DOHH2 (cell line): ENCODE measurements at regions not wholly inside any gene's neighbourhood (a gene's known extent, or its start where the extent isn't known, plus 50 kb on each side); places are given as distances from the start of the nearest gene placed in this dataset.

Source experiments
- H3F3A ChIP-seq: fragments of 200-600 bp; sonication (generic), shearing (Covaris generic); 2 replicates; pipeline ENCODE4 v1.6.0; 2016; ENCODE audit warnings: antibody characterized with exemption, mild to moderate bottlenecking; ENCODE audit not compliant: control insufficient read depth, insufficient read depth
- H3K27ac ChIP-seq: fragments of 200-600 bp; sonication (generic); 2 replicates; pipeline ENCODE4 v1.5.1; 2014; ENCODE audit warnings: low read depth, mild to moderate bottlenecking, low read length, moderate library complexity
- H3K27me3 ChIP-seq: fragments of 200-600 bp; sonication (generic); 2 replicates; pipeline ENCODE4 v1.6.1; 2014; ENCODE audit warnings: mild to moderate bottlenecking, low read length, mixed read lengths; ENCODE audit not compliant: control insufficient read depth
- H3K36me3 ChIP-seq: fragments of 200-600 bp; sonication (generic); 2 replicates; pipeline ENCODE4 v1.6.1; 2014; ENCODE audit warnings: mild to moderate bottlenecking, low read length, moderate library complexity, mixed read lengths; ENCODE audit not compliant: control insufficient read depth
- H3K4me1 ChIP-seq: fragments of 200-600 bp; sonication (generic); 2 replicates; pipeline ENCODE4 v1.6.1; 2014; ENCODE audit warnings: mild to moderate bottlenecking, low read length, mixed read lengths; ENCODE audit not compliant: control insufficient read depth
- H3K4me2 ChIP-seq: fragments of 200-600 bp; sonication (generic); 2 replicates; pipeline ENCODE4 v1.6.0; 2014; ENCODE audit warnings: mild to moderate bottlenecking, low read length, moderate library complexity
- H3K4me3 ChIP-seq: fragments of 200-600 bp; sonication (generic); 2 replicates; pipeline ENCODE4 v1.5.1; 2014; ENCODE audit warnings: mild to moderate bottlenecking, low read length, mixed read lengths
- H3K79me2 ChIP-seq: fragments of 200-600 bp; sonication (generic); 2 replicates; pipeline ENCODE4 v1.6.1; 2014; ENCODE audit warnings: mild to moderate bottlenecking, low read length, mixed read lengths; ENCODE audit not compliant: control insufficient read depth
- H3K9me2 ChIP-seq: fragments of 200-600 bp; sonication (generic); replicated peaks from 2 replicates; pipeline ENCODE4 v1.6.1; 2014; ENCODE audit warnings: mild to moderate bottlenecking, low read length, mixed read lengths; ENCODE audit not compliant: control insufficient read depth
- H3K9me3 ChIP-seq: fragments of 200-600 bp; sonication (generic); 2 replicates; pipeline ENCODE4 v1.6.1; 2014; ENCODE audit warnings: antibody characterized with exemption, low read length, mixed read lengths; ENCODE audit not compliant: control insufficient read depth, insufficient read depth
- H4K20me1 ChIP-seq: fragments of 200-600 bp; sonication (generic); 2 replicates; pipeline ENCODE4 v1.6.0; 2014; ENCODE audit warnings: low read depth, mild to moderate bottlenecking, antibody characterized with exemption, low read length, moderate library complexity; ENCODE audit not compliant: control insufficient read depth, insufficient read depth
- CTCF ChIP-seq: fragments of 200-600 bp; sonication (generic); IDR thresholded peaks from one replicate; pipeline ENCODE4 v1.5.1; 2014; ENCODE audit warnings: antibody characterized with exemption, mild to moderate bottlenecking, low read depth, low read length; ENCODE audit not compliant: poor library complexity, severe bottlenecking
- EZH2phosphoT487 ChIP-seq: fragments of 200-600 bp; sonication (generic); IDR thresholded peaks from 2 replicates; pipeline ENCODE4 v1.6.1; 2017; ENCODE audit warnings: borderline replicate concordance, mild to moderate bottlenecking, antibody characterized with exemption, low read length, moderate library complexity, mixed read lengths

GRCh38 chr3:5317557-5317956 lies 130.1 kb downstream of the EDEM1 start:
- TF ChIP-seq EZH2phosphoT487 (no peak), CTCF (no peak)
- no peaks in the 10 kb centered on the region for H3F3A ChIP-seq
- H3K9me2 ChIP-seq = no peaks in the 10 kb centered on the region
- H3K27ac ChIP-seq = no peak overlapping the region
- H3K79me2 ChIP-seq = no peaks in the 10 kb centered on the region
- H3K9me3 ChIP-seq = no peaks in the 10 kb centered on the region
- H4K20me1 ChIP-seq = no peaks in the 10 kb centered on the region
- H3K36me3 ChIP-seq = no peaks in the 10 kb centered on the region
- no peak overlapping the region for H3K4me2 ChIP-seq
- no peak overlapping the region for H3K4me3 ChIP-seq
- peaks cover 3% of the 10 kb centered on the region; the same call in 1 of the 2 replicates for H3K27me3 ChIP-seq
- H3K4me1 ChIP-seq = no peaks in the 10 kb centered on the region

- H3K27ac ChIP-seq = no peak overlapping the region
- no peaks in the 10 kb centered on the region for H3F3A ChIP-seq
- no peaks in the 10 kb centered on the region for H3K9me3 ChIP-seq
- TF ChIP-seq CTCF = no peak
- TF ChIP-seq EZH2phosphoT487 = no peak
- no peaks in the 10 kb centered on the region for H3K79me2 ChIP-seq
- H4K20me1 ChIP-seq = no peaks in the 10 kb centered on the region
- H3K4me2 ChIP-seq = no peak overlapping the region
- no peaks in the 10 kb centered on the region for H3K9me2 ChIP-seq
- H3K4me1 ChIP-seq = no peaks in the 10 kb centered on the region
- H3K4me3 ChIP-seq = no peak overlapping the region
- peaks cover 3% of the 10 kb centered on the region; the same call in 1 of the 2 replicates for H3K27me3 ChIP-seq
- no peaks in the 10 kb centered on the region for H3K36me3 ChIP-seq
These were observed 131.9 kb downstream of the EDEM1 start for GRCh38 chr3:5319454-5319853.

- TF ChIP-seq CTCF = no peak
- Histone ChIP-seq H4K20me1 (no peaks in the 10 kb centered on the region), H3K9me2 (no peaks in the 10 kb centered on the region), H3K4me1 (no peaks in the 10 kb centered on the region), H3K4me3 (no peak overlapping the region), H3K9me3 (no peaks in the 10 kb centered on the region), H3K4me2 (no peak overlapping the region), H3K79me2 (no peaks in the 10 kb centered on the region), H3K36me3 (no peaks in the 10 kb centered on the region), H3K27me3 (no peaks in the 10 kb centered on the region), H3F3A (no peaks in the 10 kb centered on the region), H3K27ac (no peak overlapping the region)
These were observed 134.3 kb downstream of the EDEM1 start for GRCh38 chr3:5321666-5322340.
